ENCODE measurements at regions not wholly inside any gene's neighbourhood (a gene's known extent, or its start where the extent isn't known, plus 50 kb on each side); places are given as distances from the start of the nearest gene placed in this dataset.

- FAIRE-seq (no peak), DNase-seq (ENCODE audit: low read depth, low spot score) (no peak), ATAC-seq (no peak)
- H3K4me2 ChIP-seq (ENCODE audit: control insufficient read depth, insufficient read depth): no peak overlapping the region
- intact Hi-C loops (cut with micrococcal nuclease; ENCODE audit: unreplicated experiment) (no loop called here), in situ Hi-C loops (cut with MboI) (no loop called here)
- ChIA-PET RAD21 (ENCODE audit: unreplicated experiment) (no interaction called here), SMC1A (ENCODE audit: uncharacterized antibody, unreplicated experiment) (no interaction called here), POLR2A (no interaction called here), CTCF (no interaction called here)
- H4K20me1 ChIP-seq (ENCODE audit: control insufficient read depth, insufficient read depth): no peaks in the 10 kb centered on the region
- no peaks in the 10 kb centered on the region; a peak in 2 of 4 replicates for H3K27me3 ChIP-seq (replicated peaks in 1 of 2; ENCODE audit: control insufficient read depth in 2 of 2, insufficient read depth in 2 of 2, low read length in 1 of 2)
- no peak overlapping the region for H3K9ac ChIP-seq (ENCODE audit: control insufficient read depth, insufficient read depth, low read length)
- H3K4me3 ChIP-seq: no peak overlapping the region
- H2AFZ ChIP-seq (ENCODE audit: control insufficient read depth, low read depth, low read length): no peak overlapping the region
- no peak overlapping the region for H3K27ac ChIP-seq (ENCODE audit: control insufficient read depth, insufficient read depth)
- no peaks in the 10 kb centered on the region for H3K4me1 ChIP-seq (ENCODE audit: control insufficient read depth, insufficient read depth, low read length)
- no peaks in the 10 kb centered on the region for H3K9me3 ChIP-seq (replicated peaks; ENCODE audit: control insufficient read depth, insufficient read depth, low read length)
- H3K36me3 ChIP-seq (ENCODE audit: control insufficient read depth in 2 of 2, insufficient read depth in 2 of 2, low read length in 1 of 2): no peaks in the 10 kb centered on the region
- 40% methylated on average over 6 of the region's 6 CpGs for WGBS (ENCODE audit: insufficient coverage, insufficient replicate concordance, low lambda C conversion rate, missing lambda C conversion rate)
- H3K79me2 ChIP-seq (ENCODE audit: control insufficient read depth, insufficient read depth, low read length): no peaks in the 10 kb centered on the region
- no TSS peak for BruUV-seq (replicated peaks)
- no peak for TF ChIP-seq GABPA (IDR thresholded peaks at IDR 0.05; ENCODE audit: low read depth)
- TF ChIP-seq TCF3 (IDR thresholded peaks at IDR 0.05; ENCODE audit: borderline replicate concordance, insufficient read depth, low read depth, low read length): no peak
- no peak for TF ChIP-seq NR2C1 (IDR thresholded peaks at IDR 0.05)
- no peak for TF ChIP-seq NFYB (IDR thresholded peaks at IDR 0.05; ENCODE audit: insufficient read depth, low read depth, low read length)
- no peak for TF ChIP-seq ZNF592 (IDR thresholded peaks at IDR 0.05)
- no peak for TF ChIP-seq POLR2A (IDR thresholded peaks at IDR 0.05; ENCODE audit: low read depth, low read length)
- TF ChIP-seq JUND (IDR thresholded peaks at IDR 0.05; ENCODE audit: low read depth, low read length): no peak
- no peak for TF ChIP-seq ESRRA (IDR thresholded peaks at IDR 0.05; ENCODE audit: low read length)
- no peak for TF ChIP-seq REST (IDR thresholded peaks at IDR 0.05; ENCODE audit: low read depth, low read length)
- TF ChIP-seq E2F4 (IDR thresholded peaks at IDR 0.05; ENCODE audit: low read depth, low read length): no peak
- no peak for TF ChIP-seq PBX3 (IDR thresholded peaks at IDR 0.05; ENCODE audit: insufficient replicate concordance, low read depth, low read length)
- TF ChIP-seq CBFB (IDR thresholded peaks at IDR 0.05; ENCODE audit: low read depth): no peak
These were observed 258.7 kb upstream of the CLINT1 start for GRCh38 chr5:158117467-158118160.
